GM21786 (cell line): ENCODE measurements at regions not wholly inside any gene's neighbourhood (a gene's known extent, or its start where the extent isn't known, plus 50 kb on each side); places are given as distances from the start of the nearest gene placed in this dataset.

Experiments used
- ATAC-seq: cut with Tn5 transposase; IDR thresholded peaks from one replicate; pipeline ENCODE4 v1.9.1; 2021; ENCODE audit not compliant: unreplicated experiment

GRCh38 chr12:115407036-115407435 lies 723.1 kb upstream of the TBX3 start:
- ATAC-seq = no peak

DNA sequence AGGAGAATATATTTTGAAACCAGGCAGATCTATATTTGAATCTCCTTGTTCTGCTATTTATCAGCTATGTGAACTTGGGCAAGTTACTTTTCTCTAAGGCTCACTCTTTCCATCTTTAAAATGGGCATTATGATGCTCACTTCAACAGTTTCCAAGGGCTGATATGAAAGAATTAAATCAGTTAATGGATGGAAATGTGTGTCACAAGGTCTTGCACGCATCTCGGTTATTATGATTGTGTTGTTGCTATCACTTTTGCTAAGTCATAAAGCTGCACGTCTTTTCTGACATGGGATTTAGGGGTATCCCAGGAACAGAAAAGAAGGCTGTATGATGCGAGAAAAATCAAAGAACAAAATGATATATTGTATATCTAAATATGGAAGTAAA lies 721.5 kb upstream of the TBX3 start:
- ATAC-seq = no peak

- no peak for ATAC-seq
Measured at GRCh38 chr12:115404761-115405470, 720.9 kb upstream of the TBX3 start.

DNA sequence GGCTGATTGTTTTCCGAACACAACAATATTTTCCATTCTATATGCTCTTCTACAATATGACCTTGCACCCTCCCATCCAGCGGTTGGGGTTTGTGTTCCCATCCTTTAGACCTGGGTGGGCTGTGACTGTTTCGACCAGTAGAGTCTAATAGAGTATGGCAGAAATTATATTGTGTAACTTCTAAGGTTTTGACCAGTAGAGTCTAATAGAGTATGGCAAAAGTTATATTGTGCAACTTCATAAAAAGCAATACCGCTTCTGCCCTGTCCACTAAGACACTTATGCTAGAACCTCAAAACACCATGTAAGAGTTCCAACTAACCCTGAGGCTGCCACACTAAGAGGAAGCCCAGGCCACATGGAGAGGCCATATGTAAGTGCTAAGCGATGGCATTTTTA lies 719.7 kb upstream of the TBX3 start:
- ATAC-seq = no peak

DNA sequence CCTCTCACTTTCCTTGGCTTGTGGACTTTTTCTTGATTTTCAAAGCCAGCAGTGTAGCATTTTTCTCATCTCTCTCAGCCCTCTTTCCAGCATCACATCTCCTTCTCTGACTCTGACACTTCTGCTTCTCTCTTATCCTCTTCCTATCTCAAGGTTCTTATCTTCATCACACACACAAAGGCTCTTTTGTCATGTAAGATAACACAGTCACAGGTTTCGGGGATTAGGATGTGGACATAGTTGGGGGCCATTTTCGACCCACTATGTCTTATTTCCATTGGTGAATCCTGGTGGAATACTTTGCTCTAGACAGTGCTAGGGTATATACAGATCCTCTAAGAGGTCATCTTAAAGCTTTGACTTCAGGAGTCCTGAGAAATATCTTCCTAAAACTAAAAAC lies 719.3 kb upstream of the TBX3 start:
- no peak for ATAC-seq

DNA sequence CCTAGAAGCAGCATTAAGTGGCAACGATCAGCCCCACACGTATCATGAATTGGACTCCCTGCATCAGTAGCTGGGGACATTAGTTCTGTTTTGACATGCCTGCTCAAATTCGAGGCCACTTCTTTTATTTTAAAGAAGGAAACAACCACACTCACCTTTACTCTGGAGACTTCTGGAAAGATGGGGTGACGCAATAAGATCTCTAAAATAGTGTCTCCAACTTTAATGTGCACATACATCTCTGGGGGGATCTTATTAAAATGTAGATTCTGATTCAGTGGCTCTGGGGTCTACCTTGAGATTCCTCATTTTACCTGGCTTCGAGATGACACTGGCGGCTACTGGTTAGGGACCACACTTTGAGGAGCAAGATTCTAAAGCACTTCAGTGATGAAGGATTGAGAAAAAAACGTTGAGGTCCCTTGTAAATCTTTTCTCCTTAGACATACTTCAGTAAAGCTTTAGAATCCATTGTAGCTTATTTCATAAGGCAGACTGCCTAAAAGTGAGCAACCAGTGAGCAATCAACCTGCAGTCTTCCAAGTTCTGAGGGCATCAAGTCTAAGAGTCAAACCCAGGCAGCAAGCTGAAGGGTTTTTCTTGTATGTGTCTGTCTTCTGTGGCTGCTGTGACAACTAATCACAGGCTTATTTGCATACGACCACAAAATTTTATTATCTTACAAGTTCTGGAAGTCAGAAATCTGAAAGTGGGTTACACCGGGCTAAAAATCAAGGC lies 718.6 kb upstream of the TBX3 start:
- no peak for ATAC-seq

- no peak for ATAC-seq
Measured at GRCh38 chr12:115401761-115402160, 717.8 kb upstream of the TBX3 start.

GRCh38 chr12:115400011-115400410 lies 716.0 kb upstream of the TBX3 start:
- ATAC-seq = no peak

DNA sequence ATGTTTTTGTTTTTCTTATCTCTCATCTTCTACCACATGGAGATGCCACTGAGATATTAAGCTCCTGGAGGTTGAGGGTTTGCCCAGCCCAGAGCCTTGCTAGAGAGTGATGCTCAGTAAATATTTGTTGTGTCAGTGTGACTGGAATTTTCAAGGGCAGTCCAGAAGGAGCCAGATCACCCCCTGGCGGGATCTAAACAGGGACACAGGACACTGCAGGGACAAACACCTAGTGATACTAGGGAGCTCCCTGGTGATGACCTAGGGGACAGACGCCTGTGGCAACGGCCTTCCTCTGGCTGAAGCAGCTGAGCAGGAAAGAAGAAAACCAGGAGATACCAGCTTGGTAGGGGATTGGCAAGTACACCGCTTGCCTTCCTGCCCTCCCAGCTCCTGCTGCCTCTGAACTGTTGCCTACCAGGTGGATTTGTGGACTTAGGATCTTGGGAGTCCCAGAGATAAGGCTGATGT lies 714.4 kb upstream of the TBX3 start:
- no peak for ATAC-seq

DNA sequence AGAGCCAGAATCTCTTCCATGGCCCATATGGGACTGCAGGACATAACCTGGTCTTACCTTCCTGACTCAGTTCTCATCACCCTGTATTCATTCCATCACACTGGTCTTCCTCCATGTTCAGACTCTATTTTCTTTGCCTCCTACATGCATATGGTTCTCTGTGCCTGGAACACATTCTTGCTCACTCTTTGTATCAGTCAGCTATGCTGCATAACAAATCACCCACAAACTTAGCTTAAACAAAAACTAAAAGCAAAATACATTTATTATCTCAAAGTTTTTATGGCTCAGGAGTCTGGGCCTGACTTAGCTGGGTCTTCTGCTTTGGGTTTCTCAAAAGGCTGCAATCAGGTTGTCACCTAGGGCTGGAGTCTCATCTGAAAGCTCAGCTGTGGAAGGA lies 712.6 kb upstream of the TBX3 start:
- ATAC-seq = no peak

DNA sequence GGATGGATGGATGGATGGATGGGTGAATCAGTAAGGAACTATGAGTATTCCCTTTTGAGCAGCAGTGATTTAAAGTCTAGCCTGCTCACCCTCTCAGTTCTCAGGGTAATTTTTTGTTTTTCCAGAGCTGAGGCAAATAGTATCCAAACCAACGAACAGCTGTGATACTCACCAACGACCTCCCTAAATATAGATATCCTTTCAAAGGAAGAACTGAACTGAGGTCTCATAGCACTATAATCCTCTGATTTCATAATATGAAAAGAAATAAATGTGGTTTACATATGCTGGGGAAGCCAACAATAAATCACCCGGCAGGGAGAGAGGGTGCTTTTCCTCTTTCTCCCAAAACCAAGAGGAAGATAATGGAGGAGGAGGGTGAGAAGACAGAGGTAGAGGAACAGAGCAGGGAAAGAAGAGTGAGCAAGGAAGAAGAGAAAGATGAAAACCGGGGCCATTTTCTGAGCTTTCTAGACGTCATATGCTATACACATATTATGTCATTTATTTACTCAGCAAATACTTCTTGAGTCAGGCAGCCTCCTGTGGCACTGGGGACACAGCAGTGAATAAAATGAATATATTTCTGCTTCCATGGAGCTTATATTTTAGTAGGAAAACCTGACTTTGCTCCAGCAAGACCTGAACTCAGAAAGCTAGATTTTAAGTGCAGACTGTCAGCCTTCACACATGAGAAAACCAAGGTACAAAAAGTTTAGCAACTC lies 710.7 kb upstream of the TBX3 start:
- no peak for ATAC-seq

DNA sequence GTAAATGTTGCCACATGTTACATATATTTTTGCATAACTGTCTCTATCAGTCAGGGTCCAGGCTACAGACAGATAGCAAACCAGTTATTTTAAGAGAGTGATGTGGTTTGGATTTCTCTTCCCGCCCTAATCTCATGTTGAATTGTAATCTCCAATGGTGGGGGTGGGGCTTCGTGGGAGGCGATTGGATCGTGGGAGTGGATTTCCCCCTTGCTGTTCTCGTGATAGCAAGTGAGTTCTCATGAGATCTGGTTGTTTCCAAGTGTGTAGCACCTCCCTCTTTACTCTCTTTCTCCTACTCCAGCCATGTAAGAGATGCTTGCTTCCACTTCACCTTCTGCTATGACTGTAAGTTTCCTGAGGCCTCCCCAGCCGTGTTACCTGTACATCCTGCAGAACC lies 704.2 kb upstream of the TBX3 start:
- no peak for ATAC-seq

DNA sequence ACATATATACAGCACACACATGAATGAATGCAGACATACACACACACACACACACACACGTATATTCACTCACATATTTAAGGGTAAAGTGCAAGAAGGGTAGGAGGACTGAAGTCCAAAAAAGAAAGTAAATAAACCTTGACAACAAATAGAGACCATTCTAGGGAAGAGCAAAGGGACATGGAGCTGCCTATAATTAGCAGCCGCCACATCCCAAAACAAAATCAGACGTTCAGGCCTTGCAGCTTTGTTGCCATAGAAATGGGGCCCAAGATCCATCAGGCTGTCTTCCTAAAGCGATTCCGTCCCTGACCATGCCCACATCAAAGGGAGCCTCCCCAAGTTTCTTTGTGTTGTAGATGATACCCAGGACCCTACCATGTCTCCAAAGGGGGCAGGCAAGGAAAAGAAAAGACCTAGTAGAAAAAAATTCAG lies 703.5 kb upstream of the TBX3 start:
- no peak for ATAC-seq

DNA sequence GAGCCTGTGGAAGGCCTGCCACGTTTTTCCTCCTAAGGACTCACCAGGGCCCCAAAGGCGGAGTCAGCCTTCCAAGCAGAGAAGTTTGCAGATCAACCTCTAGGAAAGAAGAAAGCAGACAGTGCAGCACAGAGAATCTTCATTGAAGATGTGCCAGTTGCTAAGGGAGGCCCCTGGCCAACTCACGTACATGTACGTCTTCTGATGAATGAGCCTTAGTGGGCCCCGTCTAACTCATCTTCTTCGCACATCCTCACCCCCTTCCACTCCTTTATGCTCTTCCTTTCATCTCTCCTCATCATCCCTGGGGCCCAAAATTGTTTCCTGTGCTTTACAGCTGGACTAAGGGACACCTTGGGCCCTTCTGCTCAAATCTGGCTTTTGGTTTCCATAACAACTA lies 703.0 kb upstream of the TBX3 start:
- ATAC-seq = no peak

- ATAC-seq = no peak
Measured at GRCh38 chr12:115385141-115385540, 701.2 kb upstream of the TBX3 start.

DNA sequence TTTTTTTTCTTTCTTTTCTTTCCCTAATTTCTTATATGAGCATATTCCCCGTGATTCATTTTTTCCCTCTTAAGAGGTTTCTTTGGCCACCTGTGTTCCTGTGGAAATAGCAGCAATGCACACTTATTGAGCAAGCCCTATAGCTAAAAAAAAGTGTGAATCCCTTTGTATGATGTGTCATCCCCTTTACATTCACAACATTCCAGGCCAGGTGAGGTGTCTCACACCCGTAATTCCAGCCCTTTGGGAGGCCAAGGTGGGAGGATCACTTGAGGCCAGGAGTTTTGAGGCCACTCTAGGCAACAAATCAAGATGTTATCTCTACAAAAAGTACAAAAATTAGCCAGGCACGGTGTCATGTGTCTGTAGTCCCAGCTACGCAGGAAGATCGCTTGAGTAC lies 700.4 kb upstream of the TBX3 start:
- ATAC-seq = no peak

DNA sequence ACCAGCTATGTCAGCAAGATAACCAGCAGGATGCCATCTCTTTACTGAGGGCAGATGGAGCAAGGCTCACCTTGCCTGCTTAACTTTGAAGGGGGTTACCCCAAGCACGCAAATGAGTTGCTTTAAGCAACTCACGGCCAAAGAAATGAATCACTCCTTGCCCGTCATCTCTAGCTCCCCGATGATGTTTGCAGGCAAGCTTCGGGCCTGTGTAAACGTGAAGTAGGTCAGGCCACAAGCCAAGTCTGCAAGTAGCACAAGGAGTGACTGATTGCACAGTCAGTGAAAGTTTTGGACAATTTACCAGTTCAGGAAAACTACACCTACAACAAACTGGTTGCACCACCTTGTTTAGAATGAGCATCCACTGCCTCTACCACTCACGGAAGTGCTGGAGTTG lies 699.7 kb upstream of the TBX3 start:
- ATAC-seq = no peak

GRCh38 chr12:115382681-115383080 lies 698.7 kb upstream of the TBX3 start:
- ATAC-seq = no peak

GRCh38 chr12:115380546-115381120 lies 696.7 kb upstream of the TBX3 start:
- no peak for ATAC-seq

DNA sequence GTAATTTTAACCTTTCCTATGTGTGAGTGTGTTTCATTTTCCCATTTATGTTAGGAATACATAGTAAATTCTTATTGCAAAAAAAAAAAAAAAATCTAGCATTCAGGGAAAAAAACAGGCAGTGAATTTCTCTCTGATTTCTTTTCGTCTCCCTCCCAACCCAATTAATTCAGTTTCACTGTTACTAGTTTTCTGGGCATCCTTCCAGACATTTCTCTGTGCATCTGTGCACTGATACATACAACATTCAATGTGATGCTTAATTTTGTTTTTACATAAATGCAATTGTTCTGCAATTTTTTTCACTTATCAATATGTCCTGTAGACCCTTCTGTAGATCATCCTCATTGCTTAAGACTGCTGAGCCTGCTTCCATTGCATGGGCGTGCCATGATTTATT lies 694.3 kb upstream of the TBX3 start:
- ATAC-seq = no peak

GRCh38 chr12:115377779-115378178 lies 693.8 kb upstream of the TBX3 start:
- no peak for ATAC-seq

GRCh38 chr12:115377230-115377629 lies 693.3 kb upstream of the TBX3 start:
- ATAC-seq = no peak
